OCI-M2 (cell line): ENCODE measurements at regions not wholly inside any gene's neighbourhood (a gene's known extent, or its start where the extent isn't known, plus 50 kb on each side); places are given as distances from the start of the nearest gene placed in this dataset.
"Not testable (repeated sequence)": the region's sequence is repeated elsewhere in the genome, so short reads cannot be mapped to it uniquely, and the experiment has no call there.

Experiments used
- DNase-seq: peaks from one replicate; lab custom pipeline; 2025; ENCODE audit not compliant: unreplicated experiment; lab: John Stamatoyannopoulos, UW

GRCh38 chr6:3619800-3620199 lies 131.7 kb downstream of the PXDC1 start:
- DNase-seq: no peak

- DNase-seq: no peak
These were observed 132.3 kb downstream of the PXDC1 start for GRCh38 chr6:3619201-3619600.

- no peak for DNase-seq
These were observed 132.9 kb downstream of the PXDC1 start for GRCh38 chr6:3618642-3619041.

GRCh38 chr6:3617681-3618311 lies 133.7 kb downstream of the PXDC1 start:
- DNase-seq: no peak

GRCh38 chr6:3617192-3617631 lies 134.3 kb downstream of the PXDC1 start:
- DNase-seq: no peak

- no peak for DNase-seq
These were observed 134.8 kb downstream of the PXDC1 start for GRCh38 chr6:3616565-3617176.

- no peak for DNase-seq
These were observed 135.8 kb downstream of the PXDC1 start for GRCh38 chr6:3615391-3616380.

- no peak for DNase-seq
These were observed 136.6 kb downstream of the PXDC1 start for GRCh38 chr6:3614918-3615317.

GRCh38 chr6:3613565-3613964 lies 137.9 kb downstream of the PXDC1 start:
- not testable (repeated sequence) for DNase-seq

GRCh38 chr6:3612341-3613041 lies 139.0 kb downstream of the PXDC1 start:
- no peak for DNase-seq

GRCh38 chr6:3610921-3611320 lies 140.6 kb downstream of the PXDC1 start:
- DNase-seq: no peak

GRCh38 chr6:3610206-3610605 lies 141.3 kb downstream of the PXDC1 start:
- no peak for DNase-seq

GRCh38 chr6:3609388-3609787 lies 142.1 kb downstream of the PXDC1 start:
- no peak for DNase-seq

GRCh38 chr6:3608159-3608558 lies 143.4 kb downstream of the PXDC1 start:
- DNase-seq: no peak

GRCh38 chr6:3607599-3607998 lies 143.9 kb downstream of the PXDC1 start:
- no peak for DNase-seq

GRCh38 chr6:3607171-3607570 lies 144.3 kb downstream of the PXDC1 start:
- no peak for DNase-seq

- DNase-seq: no peak
These were observed 146.7 kb upstream of the SLC22A23 start for GRCh38 chr6:3603340-3604130.

GRCh38 chr6:3601570-3601969 lies 144.7 kb upstream of the SLC22A23 start:
- DNase-seq: no peak

- no peak for DNase-seq
These were observed 140.7 kb upstream of the SLC22A23 start for GRCh38 chr6:3597500-3598064.

- DNase-seq: no peak
These were observed 139.9 kb upstream of the SLC22A23 start for GRCh38 chr6:3596766-3597165.
